GM12878 (cell line): ENCODE measurements at regions not wholly inside any gene's neighbourhood (a gene's known extent, or its start where the extent isn't known, plus 50 kb on each side); places are given as distances from the start of the nearest gene placed in this dataset.

ENCODE experiments used
- ATAC-seq: fragments of 200-7000 bp; cut with Tn5 transposase; 3 replicates; pipeline ENCODE4 v1.9.1; 2020; ENCODE audit warnings: mild to moderate bottlenecking, moderate library complexity
- BruUV-seq: library from RNA; stranded (reverse); fragments of 400-500 nt; replicated peaks from 2 replicates; lab custom pipeline; 2021; lab: Mats Ljungman, UMichigan
- CTCF ChIA-PET: fragments of 300-600 bp; sonication (Branson Sonifier 250); formaldehyde crosslinking; extraction: SDS; loops from one replicate; lab custom pipeline; 2021; ENCODE audit warnings: inconsistent platforms; lab: Yijun Ruan, JAX
- POLR2A ChIA-PET: fragments of 350-600 bp; formaldehyde crosslinking; extraction: SDS; loops from one replicate; lab custom pipeline; 2021; ENCODE audit warnings: inconsistent platforms; lab: Charles Lee
- RAD21 ChIA-PET: fragments of 300-600 bp; sonication (Branson Sonifier 250); formaldehyde crosslinking; loops from one replicate; lab custom pipeline; 2023; ENCODE audit warnings: antibody characterized with exemption; ENCODE audit not compliant: unreplicated experiment; lab: Charles Lee
- SMC1A ChIA-PET: fragments of 300-600 bp; sonication (Branson Sonifier 250); formaldehyde crosslinking; loops from one replicate; lab custom pipeline; 2023; ENCODE audit not compliant: unreplicated experiment, uncharacterized antibody; lab: Charles Lee
- DNase-seq: peaks from one replicate; pipeline ENCODE4 v3.0.0-alpha.2; 2011; ENCODE audit warnings: low read depth, low spot score
- FAIRE-seq: peaks from 3 replicates; lab custom pipeline; 2011; peaks lifted over from hg19 to GRCh38; lab: Jason Lieb, UNC
- H2AFZ ChIP-seq: 2 replicates; pipeline ENCODE4 v1.6.0; 2011; ENCODE audit warnings: low read depth, low read length, control low read depth; ENCODE audit not compliant: control insufficient read depth
- H3K27ac ChIP-seq: 2 replicates; pipeline ENCODE4 v1.5.1; 2011; ENCODE audit warnings: control low read depth; ENCODE audit not compliant: control insufficient read depth, insufficient read depth
- H3K27me3 ChIP-seq, 2 experiments: replicated peaks in 1 of 2; 2 replicates each; pipeline versions ENCODE4 v1.6.0 to v1.6.1; 2011; ENCODE audit warnings: low read length in 1 of 2; ENCODE audit not compliant: control insufficient read depth in 2 of 2, insufficient read depth in 2 of 2
- H3K36me3 ChIP-seq, 2 experiments: 2 replicates each; pipeline ENCODE4 v1.5.1; 2011; ENCODE audit warnings: low read length in 1 of 2; ENCODE audit not compliant: control insufficient read depth in 2 of 2, insufficient read depth in 2 of 2
- H3K4me1 ChIP-seq: 2 replicates; pipeline ENCODE4 v1.6.1; 2011; ENCODE audit warnings: mild to moderate bottlenecking, low read length, moderate library complexity, mixed read lengths; ENCODE audit not compliant: control insufficient read depth, insufficient read depth
- H3K4me2 ChIP-seq: 2 replicates; pipeline ENCODE4 v1.6.0; 2011; ENCODE audit warnings: control low read depth; ENCODE audit not compliant: control insufficient read depth, insufficient read depth
- H3K4me3 ChIP-seq: fragments of 200-600 bp; sonication (generic); 2 replicates; pipeline ENCODE4 v1.5.1; 2016
- H3K79me2 ChIP-seq: 2 replicates; pipeline ENCODE4 v1.6.0; 2011; ENCODE audit warnings: low read length; ENCODE audit not compliant: control insufficient read depth, insufficient read depth
- H3K9ac ChIP-seq: 2 replicates; pipeline ENCODE4 v1.8.0; 2011; ENCODE audit warnings: low read length, control low read depth, mixed read lengths; ENCODE audit not compliant: control insufficient read depth, insufficient read depth
- H3K9me3 ChIP-seq: replicated peaks from 3 replicates; pipeline ENCODE4 v1.5.1; 2011; ENCODE audit warnings: mild to moderate bottlenecking, low read length; ENCODE audit not compliant: control insufficient read depth, insufficient read depth
- H4K20me1 ChIP-seq: 2 replicates; pipeline ENCODE4 v1.6.0; 2011; ENCODE audit not compliant: control insufficient read depth, insufficient read depth
- CEBPB ChIP-seq, 2 experiments: fragments of 150-350 bp in 1 of 2; IDR thresholded peaks; 2 replicates each; pipeline ENCODE4 v1.6.1; 2012 to 2014; ENCODE audit warnings: low read depth in 2 of 2, low read length in 2 of 2, borderline replicate concordance in 1 of 2, inconsistent platforms in 1 of 2
- EP300 ChIP-seq, 2 experiments: fragments of 150-350 bp in 1 of 2; IDR thresholded peaks; 2 replicates each; pipeline ENCODE4 v1.6.1; 2011 to 2012; ENCODE audit warnings: low read depth in 2 of 2, low read length in 2 of 2, borderline replicate concordance in 1 of 2, improper control_type of control experiment in 1 of 2, inconsistent platforms in 1 of 2; ENCODE audit not compliant: control insufficient read depth in 1 of 2
- HDGF ChIP-seq: fragments of 450-650 bp; IDR thresholded peaks from 2 replicates; pipeline ENCODE4 v1.6.1; 2016; ENCODE audit warnings: antibody characterized with exemption
- IKZF2 ChIP-seq, 2 experiments: fragments of 450-650 bp; IDR thresholded peaks; 2 replicates each; pipeline ENCODE4 v1.6.1; 2017; ENCODE audit warnings: mild to moderate bottlenecking in 2 of 2, moderate library complexity in 2 of 2
- IRF4 ChIP-seq: IDR thresholded peaks from 2 replicates; pipeline ENCODE4 v1.6.1; 2011; ENCODE audit warnings: low read depth, low read length
- JUNB ChIP-seq: IDR thresholded peaks from 2 replicates; pipeline ENCODE4 v1.6.1; 2016; ENCODE audit warnings: antibody characterized with exemption, mild to moderate bottlenecking
- KLF5 ChIP-seq: fragments of 450-650 bp; IDR thresholded peaks from 2 replicates; pipeline ENCODE4 v1.6.1; 2014; ENCODE audit warnings: mild to moderate bottlenecking; ENCODE audit not compliant: partially characterized antibody
- NFIC ChIP-seq: IDR thresholded peaks from 2 replicates; pipeline ENCODE4 v1.6.1; 2012; ENCODE audit warnings: low read depth, mild to moderate bottlenecking, inconsistent platforms, low read length, moderate library complexity
- NFXL1 ChIP-seq: fragments of 450-650 bp; IDR thresholded peaks from 2 replicates; pipeline ENCODE4 v1.6.1; 2017; ENCODE audit warnings: antibody characterized with exemption, mild to moderate bottlenecking, borderline replicate concordance
- NFYB ChIP-seq: IDR thresholded peaks from 2 replicates; pipeline ENCODE4 v1.6.1; 2011; ENCODE audit warnings: low read depth, mild to moderate bottlenecking, low read length, improper control_type of control experiment, moderate library complexity; ENCODE audit not compliant: insufficient read depth
- RAD21 ChIP-seq: IDR thresholded peaks from 2 replicates; pipeline ENCODE4 v1.6.1; 2011; ENCODE audit warnings: mild to moderate bottlenecking, low read depth, low read length, moderate library complexity; ENCODE audit not compliant: insufficient read depth
- RAD51 ChIP-seq: fragments of 450-650 bp; IDR thresholded peaks from 2 replicates; pipeline ENCODE4 v1.6.1; 2016; ENCODE audit warnings: moderate library complexity, mild to moderate bottlenecking, inconsistent platforms
- RB1 ChIP-seq: fragments of 450-650 bp; formaldehyde crosslinking; IDR thresholded peaks from 2 replicates; pipeline ENCODE4 v1.6.1; 2017; ENCODE audit warnings: mild to moderate bottlenecking, borderline replicate concordance
- ZNF384 ChIP-seq: IDR thresholded peaks from 2 replicates; pipeline ENCODE4 v1.6.1; 2012; ENCODE audit warnings: low read depth, mild to moderate bottlenecking, low read length, improper control_type of control experiment, borderline replicate concordance
- WGBS: methylation state at CpG from one replicate; pipeline ENCODE4 v1.1.6; 2016; ENCODE audit warnings: low lambda C conversion rate; ENCODE audit not compliant: insufficient replicate concordance, insufficient coverage; ENCODE audit errors: missing lambda C conversion rate; 5-methylcytosine and 5-hydroxymethylcytosine counted together
- in situ Hi-C: fragments of 300-500 bp; cut with MboI; formaldehyde crosslinking; loops from 9 replicates; pipeline ENCODE4 v1.14.3; 2018; ENCODE audit warnings: mixed read lengths
- intact Hi-C: fragments of 100-400 bp; cut with micrococcal nuclease; formaldehyde crosslinking; loops from one replicate; pipeline ENCODE4 v1.14.2; 2022; ENCODE audit not compliant: unreplicated experiment
- TF ChIP-seq, protein P1 (sequence below): fragments of 450-650 bp; IDR thresholded peaks from 2 replicates; pipeline ENCODE4 v1.6.1; 2017; ENCODE audit warnings: low read depth, mild to moderate bottlenecking, moderate library complexity
- TF ChIP-seq, protein P2 (sequence below): IDR thresholded peaks from 2 replicates; pipeline ENCODE4 v1.6.1; 2012; ENCODE audit warnings: mild to moderate bottlenecking, low read depth, low read length

GRCh38 chr1:38173157-38173831 is 126.7 kb upstream of the POU3F1 start:
- H2AFZ ChIP-seq, result peak overlapping the region; percentile 59
- CTCF ChIA-PET, result interaction anchor here (0.8 to 4.5 kb wide), 12 partner anchors 10 to 662 kb away, joined by 3 to 41 read pairs (median 4); no protein-coding TSS in a partner anchor
- TF ChIP-seq NFIC (peak; percentile 62; the same call in 1 of the 2 replicates), RB1 (peak; percentile 48; the same call in 1 of the 2 replicates), RAD21 (0 out of 2 replicates have a peak, but pooled peaks have one; percentile 8), NFYB (peak; percentile 40), ZNF384 (peak; percentile 78), EP300 (IDR thresholded peaks at IDR 0.05; ENCODE audit: borderline replicate concordance in 1 of 2, control insufficient read depth in 1 of 2, low read depth in 2 of 2, low read length in 2 of 2) (peak in 1 of 2 experiments; percentile 62; a peak in 2 of 4 replicates), IRF4 (peak; percentile 30; the same call in 1 of the 2 replicates), JUNB (peak; percentile 55), RAD51 (peak; percentile 81; the same call in 1 of the 2 replicates), NFXL1 (no peak), KLF5 (peak; percentile 16), IKZF2 (IDR thresholded peaks at IDR 0.05) (peak; percentile 69 to 83; a peak in 3 of 4 replicates), CEBPB (IDR thresholded peaks at IDR 0.05; ENCODE audit: borderline replicate concordance in 1 of 2, low read depth in 2 of 2, low read length in 2 of 2) (peak in 1 of 2 experiments; percentile 72; a peak in 1 of 4 replicates), HDGF (no peak)
- TF ChIP-seq, protein P1, sequence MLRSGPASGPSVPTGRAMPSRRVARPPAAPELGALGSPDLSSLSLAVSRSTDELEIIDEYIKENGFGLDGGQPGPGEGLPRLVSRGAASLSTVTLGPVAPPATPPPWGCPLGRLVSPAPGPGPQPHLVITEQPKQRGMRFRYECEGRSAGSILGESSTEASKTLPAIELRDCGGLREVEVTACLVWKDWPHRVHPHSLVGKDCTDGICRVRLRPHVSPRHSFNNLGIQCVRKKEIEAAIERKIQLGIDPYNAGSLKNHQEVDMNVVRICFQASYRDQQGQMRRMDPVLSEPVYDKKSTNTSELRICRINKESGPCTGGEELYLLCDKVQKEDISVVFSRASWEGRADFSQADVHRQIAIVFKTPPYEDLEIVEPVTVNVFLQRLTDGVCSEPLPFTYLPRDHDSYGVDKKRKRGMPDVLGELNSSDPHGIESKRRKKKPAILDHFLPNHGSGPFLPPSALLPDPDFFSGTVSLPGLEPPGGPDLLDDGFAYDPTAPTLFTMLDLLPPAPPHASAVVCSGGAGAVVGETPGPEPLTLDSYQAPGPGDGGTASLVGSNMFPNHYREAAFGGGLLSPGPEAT, result peak; percentile 81
- TF ChIP-seq, protein P2, sequence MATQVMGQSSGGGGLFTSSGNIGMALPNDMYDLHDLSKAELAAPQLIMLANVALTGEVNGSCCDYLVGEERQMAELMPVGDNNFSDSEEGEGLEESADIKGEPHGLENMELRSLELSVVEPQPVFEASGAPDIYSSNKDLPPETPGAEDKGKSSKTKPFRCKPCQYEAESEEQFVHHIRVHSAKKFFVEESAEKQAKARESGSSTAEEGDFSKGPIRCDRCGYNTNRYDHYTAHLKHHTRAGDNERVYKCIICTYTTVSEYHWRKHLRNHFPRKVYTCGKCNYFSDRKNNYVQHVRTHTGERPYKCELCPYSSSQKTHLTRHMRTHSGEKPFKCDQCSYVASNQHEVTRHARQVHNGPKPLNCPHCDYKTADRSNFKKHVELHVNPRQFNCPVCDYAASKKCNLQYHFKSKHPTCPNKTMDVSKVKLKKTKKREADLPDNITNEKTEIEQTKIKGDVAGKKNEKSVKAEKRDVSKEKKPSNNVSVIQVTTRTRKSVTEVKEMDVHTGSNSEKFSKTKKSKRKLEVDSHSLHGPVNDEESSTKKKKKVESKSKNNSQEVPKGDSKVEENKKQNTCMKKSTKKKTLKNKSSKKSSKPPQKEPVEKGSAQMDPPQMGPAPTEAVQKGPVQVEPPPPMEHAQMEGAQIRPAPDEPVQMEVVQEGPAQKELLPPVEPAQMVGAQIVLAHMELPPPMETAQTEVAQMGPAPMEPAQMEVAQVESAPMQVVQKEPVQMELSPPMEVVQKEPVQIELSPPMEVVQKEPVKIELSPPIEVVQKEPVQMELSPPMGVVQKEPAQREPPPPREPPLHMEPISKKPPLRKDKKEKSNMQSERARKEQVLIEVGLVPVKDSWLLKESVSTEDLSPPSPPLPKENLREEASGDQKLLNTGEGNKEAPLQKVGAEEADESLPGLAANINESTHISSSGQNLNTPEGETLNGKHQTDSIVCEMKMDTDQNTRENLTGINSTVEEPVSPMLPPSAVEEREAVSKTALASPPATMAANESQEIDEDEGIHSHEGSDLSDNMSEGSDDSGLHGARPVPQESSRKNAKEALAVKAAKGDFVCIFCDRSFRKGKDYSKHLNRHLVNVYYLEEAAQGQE, result no peak

More at GRCh38 chr1:38173157-38173831, 126.7 kb upstream of the POU3F1 start:
- in situ Hi-C loops, result loop anchor here (5.0 kb wide), 1 partner anchor 51 kb away; no protein-coding TSS in a partner anchor
- Histone ChIP-seq H4K20me1 (no peaks in the 10 kb centered on the region), H3K36me3 (no peaks in the 10 kb centered on the region), H3K9ac (peak overlapping the region; percentile 22; the same call in 1 of the 2 replicates), H3K79me2 (no peaks in the 10 kb centered on the region), H3K27me3 (no peaks in the 10 kb centered on the region), H3K4me2 (peak overlapping the region; percentile 96), H3K9me3 (no peaks in the 10 kb centered on the region), H3K4me3 (0 out of 2 replicates have a peak overlapping the region, but pooled peaks have one; percentile 1), H3K4me1 (peaks cover 30% of the 10 kb centered on the region), H3K27ac (peak overlapping the region; percentile 93)
- SMC1A ChIA-PET, result interaction anchor here (0.5 to 5.7 kb wide), 25 partner anchors 12 to 925 kb away, joined by 3 to 74 read pairs (median 4); no protein-coding TSS in a partner anchor
- peak; percentile 86 for DNase-seq
- FAIRE-seq, result peak; percentile 81
- peak; percentile 90 for ATAC-seq
- WGBS, result 9% methylated on average over 6 of the region's 6 CpGs
- POLR2A ChIA-PET, result interaction anchor here (0.6 to 4.2 kb wide), 9 partner anchors 9 to 145 kb away, joined by 3 to 29 read pairs (median 3); no protein-coding TSS in a partner anchor
- RAD21 ChIA-PET, result interaction anchor here (0.6 to 3.5 kb wide), 25 partner anchors 11 to 365 kb away, joined by 3 to 32 read pairs (median 4); partner anchors contain the start of genes C1orf122 and YRDC
- intact Hi-C loops, result loop anchor here (1.0 to 10.0 kb wide), 5 partner anchors 20 to 481 kb away; partner anchors contain the start of gene CDCA8
- BruUV-seq, result no TSS peak
